ENCODE measurements at regions not wholly inside any gene's neighbourhood (a gene's known extent, or its start where the extent isn't known, plus 50 kb on each side); places are given as distances from the start of the nearest gene placed in this dataset.

GRCh38 chr12:116365114-116365513 lies 87.6 kb upstream of the MED13L start:
- Histone ChIP-seq H3K9me3 (no peaks in the 10 kb centered on the region), H3K36me3 (no peaks in the 10 kb centered on the region)

GRCh38 chr12:116365606-116366455 lies 88.3 kb upstream of the MED13L start:
- TF ChIP-seq POLR2A (IDR thresholded peaks at IDR 0.05) = no peak
- TF ChIP-seq, protein P1, sequence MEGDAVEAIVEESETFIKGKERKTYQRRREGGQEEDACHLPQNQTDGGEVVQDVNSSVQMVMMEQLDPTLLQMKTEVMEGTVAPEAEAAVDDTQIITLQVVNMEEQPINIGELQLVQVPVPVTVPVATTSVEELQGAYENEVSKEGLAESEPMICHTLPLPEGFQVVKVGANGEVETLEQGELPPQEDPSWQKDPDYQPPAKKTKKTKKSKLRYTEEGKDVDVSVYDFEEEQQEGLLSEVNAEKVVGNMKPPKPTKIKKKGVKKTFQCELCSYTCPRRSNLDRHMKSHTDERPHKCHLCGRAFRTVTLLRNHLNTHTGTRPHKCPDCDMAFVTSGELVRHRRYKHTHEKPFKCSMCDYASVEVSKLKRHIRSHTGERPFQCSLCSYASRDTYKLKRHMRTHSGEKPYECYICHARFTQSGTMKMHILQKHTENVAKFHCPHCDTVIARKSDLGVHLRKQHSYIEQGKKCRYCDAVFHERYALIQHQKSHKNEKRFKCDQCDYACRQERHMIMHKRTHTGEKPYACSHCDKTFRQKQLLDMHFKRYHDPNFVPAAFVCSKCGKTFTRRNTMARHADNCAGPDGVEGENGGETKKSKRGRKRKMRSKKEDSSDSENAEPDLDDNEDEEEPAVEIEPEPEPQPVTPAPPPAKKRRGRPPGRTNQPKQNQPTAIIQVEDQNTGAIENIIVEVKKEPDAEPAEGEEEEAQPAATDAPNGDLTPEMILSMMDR (IDR thresholded peaks at IDR 0.05) = no peak
- Histone ChIP-seq H3K4me1 (peaks cover 0 to 17% (median 0%) of the 10 kb centered on the region in 4 donors), H3K4me3 (no peak overlapping the region), H3K9me3 (no peaks in the 10 kb centered on the region), H3K27ac (no peak overlapping the region), H3K27me3 (no peaks in the 10 kb centered on the region), H3K36me3 (no peaks in the 10 kb centered on the region)
- 87% methylated on average over 13 of the region's 17 CpGs for WGBS (ENCODE audit: insufficient coverage, low coverage, low lambda C conversion rate, missing lambda C conversion rate)
- peak in 1 of 3 donors; percentile 53 for DNase-seq
- ATAC-seq = no peak
- intact Hi-C loops (cut with DNase I) = no loop called here

More at GRCh38 chr12:116365114-116365513, 87.6 kb upstream of the MED13L start:
- H3K27ac ChIP-seq = no peak overlapping the region
- TF ChIP-seq, protein P1 (IDR thresholded peaks at IDR 0.05) = no peak
- 63% methylated on average over 2 of the region's 2 CpGs for WGBS (ENCODE audit: insufficient coverage, low coverage, low lambda C conversion rate, missing lambda C conversion rate)
- H3K27me3 ChIP-seq = no peaks in the 10 kb centered on the region
- H3K4me3 ChIP-seq = no peak overlapping the region
- intact Hi-C loops (cut with DNase I) = no loop called here
- DNase-seq (no peak), ATAC-seq (no peak)
- H3K4me1 ChIP-seq = peaks cover 0 to 17% (median 0%) of the 10 kb centered on the region in 4 donors

DNA sequence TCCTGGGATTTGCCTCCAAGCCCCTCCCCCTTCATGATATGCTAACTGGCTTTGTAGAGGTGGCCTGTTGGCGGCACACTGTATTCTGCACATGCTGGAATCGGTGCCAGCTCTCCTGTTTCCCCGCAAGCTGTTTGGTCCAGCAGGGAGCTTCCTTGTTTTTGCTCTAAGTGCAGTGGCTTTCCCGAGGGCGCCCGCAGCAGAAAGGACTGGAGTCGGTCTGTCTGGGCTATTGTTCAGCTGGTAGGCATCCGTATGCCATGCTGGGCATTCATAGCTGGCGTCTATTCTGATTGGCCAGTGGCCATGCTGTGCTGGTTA lies 88.9 kb upstream of the MED13L start:
- TF ChIP-seq, protein P1 (IDR thresholded peaks at IDR 0.05) = no peak
- no peak for TF ChIP-seq POLR2A (IDR thresholded peaks at IDR 0.05)

DNA sequence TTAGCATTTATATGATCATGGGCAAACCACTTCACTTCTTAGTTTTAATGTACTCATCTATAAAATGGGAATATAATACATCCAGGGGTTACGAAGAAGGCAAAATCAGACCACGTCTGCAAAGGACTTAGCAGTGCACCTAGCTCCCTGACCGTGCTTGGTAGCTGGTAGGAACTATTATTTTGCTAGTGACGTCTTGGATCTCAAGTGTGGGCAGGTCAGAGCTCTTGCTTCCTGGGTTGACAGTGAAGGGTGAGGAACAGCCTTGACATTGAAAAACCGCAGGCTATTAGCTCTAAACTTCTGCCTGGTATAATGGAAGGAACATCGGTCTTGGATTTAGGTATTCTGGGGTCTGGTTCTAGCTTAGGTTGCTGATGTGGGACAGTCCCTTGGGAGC lies 89.3 kb upstream of the MED13L start:
- no peak overlapping the region for H3K4me3 ChIP-seq
- intact Hi-C loops (cut with DNase I) = no loop called here
- ATAC-seq (no peak), DNase-seq (no peak)
- H3K27me3 ChIP-seq = no peaks in the 10 kb centered on the region
- TF ChIP-seq, protein P1 (IDR thresholded peaks at IDR 0.05) = no peak
- no peak for TF ChIP-seq POLR2A (IDR thresholded peaks at IDR 0.05)
- H3K36me3 ChIP-seq = no peaks in the 10 kb centered on the region
- no peaks in the 10 kb centered on the region for H3K9me3 ChIP-seq
- peak overlapping the region in 1 of 3 donors; percentile 9 for H3K27ac ChIP-seq
- WGBS (ENCODE audit: insufficient coverage, low coverage, low lambda C conversion rate, missing lambda C conversion rate) = 90% methylated on average over 6 of the region's 6 CpGs
- peaks cover 0 to 17% (median 0%) of the 10 kb centered on the region in 4 donors for H3K4me1 ChIP-seq

More for the DNA sequence above, 88.9 kb upstream of the MED13L start:
- DNase-seq (peak; percentile 48 to 80 (median 70)), ATAC-seq (peak; percentile 73 to 82 (median 76))
- intact Hi-C loops (cut with DNase I) = no loop called here
- peaks cover 0 to 17% (median 0%) of the 10 kb centered on the region in 4 donors for H3K4me1 ChIP-seq
- whole genome bisulfite sequencing (ENCODE audit: insufficient coverage, low coverage, low lambda C conversion rate, missing lambda C conversion rate) = 80% methylated on average over 2 of the region's 9 CpGs
- H3K27ac ChIP-seq = peak overlapping the region in 1 of 3 donors; percentile 9
- no peaks in the 10 kb centered on the region for H3K27me3 ChIP-seq
- H3K36me3 ChIP-seq = no peaks in the 10 kb centered on the region
- H3K4me3 ChIP-seq = no peak overlapping the region
- no peaks in the 10 kb centered on the region for H3K9me3 ChIP-seq

All from right lobe of liver (tissue), 6 donors.